WTC11 (cell line): ENCODE measurements at regions not wholly inside any gene's neighbourhood (a gene's known extent, or its start where the extent isn't known, plus 50 kb on each side); places are given as distances from the start of the nearest gene placed in this dataset.

Source experiments
- ATAC-seq: fragments of 200-7000 bp; cut with Tn5 transposase; 2 replicates; pipeline ENCODE4 v1.10.0; 2021; ENCODE audit warnings: mild to moderate bottlenecking, moderate library complexity
- CTCF ChIA-PET: fragments of 300-600 bp; sonication (Branson Sonifier 250); formaldehyde crosslinking; loops from one replicate; lab custom pipeline; 2021; ENCODE audit warnings: antibody characterized with exemption; lab: Charles Lee
- POLR2A ChIA-PET: fragments of 350-600 bp; sonication (Branson Sonifier 250); formaldehyde crosslinking; loops from one replicate; lab custom pipeline; 2021; ENCODE audit warnings: antibody characterized with exemption; lab: Charles Lee
- DNase-seq: peaks from one replicate; pipeline ENCODE4 v3.0.0; 2021; ENCODE audit warnings: low spot score
- H3K27ac Mint-ChIP-seq: 2 replicates; pipeline ENCODE4 v1.8.0; 2021; ENCODE audit warnings: mixed read lengths
- H3K27me3 Mint-ChIP-seq: 2 replicates; pipeline ENCODE4 v1.8.0; 2021; ENCODE audit warnings: low read depth, mild to moderate bottlenecking, moderate library complexity, mixed read lengths
- H3K36me3 Mint-ChIP-seq: 2 replicates; pipeline ENCODE4 v1.8.0; 2021; ENCODE audit warnings: mixed read lengths
- H3K4me1 Mint-ChIP-seq: 2 replicates; pipeline ENCODE4 v1.8.0; 2022; ENCODE audit warnings: mixed read lengths
- H3K4me3 Mint-ChIP-seq: 2 replicates; pipeline ENCODE4 v1.8.0; 2021; ENCODE audit warnings: mild to moderate bottlenecking, moderate library complexity, mixed read lengths
- H3K9me3 Mint-ChIP-seq: 2 replicates; pipeline ENCODE4 v1.8.0; 2021; ENCODE audit warnings: mixed read lengths
- ATF3 ChIP-seq: sonication (generic); formaldehyde crosslinking; conservative IDR thresholded peaks from 2 replicates; pipeline ENCODE4 v1.8.1; 2022; ENCODE audit warnings: mild to moderate bottlenecking, missing genetic modification reagents
- ATF6 ChIP-seq: sonication (generic); formaldehyde crosslinking; IDR thresholded peaks from 2 replicates; pipeline ENCODE4 v1.8.1; 2023; ENCODE audit warnings: mild to moderate bottlenecking, missing genetic modification reagents
- MAX ChIP-seq: sonication (generic); formaldehyde crosslinking; IDR thresholded peaks from 2 replicates; pipeline ENCODE4 v1.8.0; 2022; ENCODE audit warnings: mild to moderate bottlenecking, missing genetic modification reagents
- NR1H2 ChIP-seq: sonication (generic); formaldehyde crosslinking; IDR thresholded peaks from 2 replicates; pipeline ENCODE4 v1.9.0; 2021; ENCODE audit warnings: mild to moderate bottlenecking, moderate library complexity, missing genetic modification reagents
- PRRX2 ChIP-seq: fragments of 250-450 bp; sonication (Bioruptor Pico); IDR thresholded peaks from 2 replicates; pipeline ENCODE4 v1.8.0; 2021; ENCODE audit warnings: mild to moderate bottlenecking
- ZBTB43 ChIP-seq: sonication (generic); formaldehyde crosslinking; IDR thresholded peaks from 2 replicates; pipeline ENCODE4 v1.8.1; 2023; ENCODE audit warnings: mild to moderate bottlenecking, missing genetic modification reagents
- ZNF232 ChIP-seq: sonication (generic); formaldehyde crosslinking; IDR thresholded peaks from 2 replicates; pipeline ENCODE4 v1.8.0; 2022; ENCODE audit warnings: mild to moderate bottlenecking, missing genetic modification reagents
- ZNF317 ChIP-seq: sonication (generic); formaldehyde crosslinking; IDR thresholded peaks from 2 replicates; pipeline ENCODE4 v1.8.1; 2023; ENCODE audit warnings: low read depth, mild to moderate bottlenecking, moderate library complexity, missing genetic modification reagents, borderline replicate concordance
- ZNF416 ChIP-seq: fragments of 250-450 bp; sonication (Bioruptor Pico); IDR thresholded peaks from 2 replicates; pipeline ENCODE4 v1.9.0; 2021; ENCODE audit warnings: mild to moderate bottlenecking, inconsistent platforms
- ZNF425 ChIP-seq: fragments of 250-450 bp; sonication (Bioruptor Pico); conservative IDR thresholded peaks from 2 replicates; pipeline ENCODE4 v1.9.0; 2021; ENCODE audit warnings: mild to moderate bottlenecking
- ZNF532 ChIP-seq: fragments of 250-450 bp; sonication (Bioruptor Pico); IDR thresholded peaks from 2 replicates; pipeline ENCODE4 v1.9.0; 2021; ENCODE audit warnings: mild to moderate bottlenecking, borderline replicate concordance
- TF ChIP-seq, protein P1 (sequence below): sonication (generic); formaldehyde crosslinking; IDR thresholded peaks from 2 replicates; pipeline ENCODE4 v1.8.1; 2022; ENCODE audit warnings: low read depth, missing genetic modification reagents, borderline replicate concordance
- TF ChIP-seq, protein P2 (sequence below): sonication (generic); formaldehyde crosslinking; IDR thresholded peaks from 2 replicates; pipeline ENCODE4 v1.8.1; 2023; ENCODE audit warnings: mild to moderate bottlenecking, missing genetic modification reagents, borderline replicate concordance

DNA sequence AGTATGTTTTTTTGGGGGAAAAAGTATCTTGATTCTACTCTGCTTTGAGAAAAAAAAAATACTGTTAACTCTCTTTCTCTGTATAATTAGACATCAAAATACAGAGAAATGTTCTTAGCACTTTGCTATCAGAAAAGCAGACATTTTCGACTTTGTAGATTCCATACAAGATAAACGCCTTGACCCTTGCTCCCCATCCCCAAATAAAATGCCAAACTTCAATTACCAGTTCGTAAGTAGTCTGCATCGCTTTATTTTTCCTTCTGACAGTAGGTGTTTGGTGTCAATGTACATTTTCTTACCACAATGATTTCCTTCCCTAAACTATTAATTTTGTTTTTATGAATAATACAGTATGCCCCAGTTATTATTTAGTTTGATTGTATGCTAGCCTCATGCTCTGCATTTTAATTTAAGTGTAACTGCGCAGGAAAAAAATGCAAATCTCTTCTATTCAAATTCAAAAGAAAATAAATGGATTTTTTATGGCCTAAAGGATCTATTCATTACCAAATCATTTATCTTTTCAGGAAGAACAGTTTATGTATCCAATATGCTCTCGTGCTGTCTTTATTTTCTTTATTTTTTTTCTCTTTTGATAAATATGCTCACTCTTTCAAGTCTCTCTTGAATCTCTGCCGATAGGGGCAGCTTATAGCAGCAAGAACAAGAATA, 84.8 kb upstream of the ZNF217 start (continued):
- TF ChIP-seq ZNF317 (CRISPR knock-in tag) (no peak), ZNF232 (no peak), NR1H2 (CRISPR knock-in tag) (no peak), ZBTB43 (CRISPR knock-in tag) (no peak), ZNF532 (CRISPR knock-in tag) (no peak), ATF3 (CRISPR knock-in tag) (no peak), MAX (CRISPR knock-in tag) (no peak), ATF6 (CRISPR knock-in tag) (no peak)
- TF ChIP-seq, protein P1, sequence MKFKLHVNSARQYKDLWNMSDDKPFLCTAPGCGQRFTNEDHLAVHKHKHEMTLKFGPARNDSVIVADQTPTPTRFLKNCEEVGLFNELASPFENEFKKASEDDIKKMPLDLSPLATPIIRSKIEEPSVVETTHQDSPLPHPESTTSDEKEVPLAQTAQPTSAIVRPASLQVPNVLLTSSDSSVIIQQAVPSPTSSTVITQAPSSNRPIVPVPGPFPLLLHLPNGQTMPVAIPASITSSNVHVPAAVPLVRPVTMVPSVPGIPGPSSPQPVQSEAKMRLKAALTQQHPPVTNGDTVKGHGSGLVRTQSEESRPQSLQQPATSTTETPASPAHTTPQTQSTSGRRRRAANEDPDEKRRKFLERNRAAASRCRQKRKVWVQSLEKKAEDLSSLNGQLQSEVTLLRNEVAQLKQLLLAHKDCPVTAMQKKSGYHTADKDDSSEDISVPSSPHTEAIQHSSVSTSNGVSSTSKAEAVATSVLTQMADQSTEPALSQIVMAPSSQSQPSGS (CRISPR knock-in tag), result no peak

DNA sequence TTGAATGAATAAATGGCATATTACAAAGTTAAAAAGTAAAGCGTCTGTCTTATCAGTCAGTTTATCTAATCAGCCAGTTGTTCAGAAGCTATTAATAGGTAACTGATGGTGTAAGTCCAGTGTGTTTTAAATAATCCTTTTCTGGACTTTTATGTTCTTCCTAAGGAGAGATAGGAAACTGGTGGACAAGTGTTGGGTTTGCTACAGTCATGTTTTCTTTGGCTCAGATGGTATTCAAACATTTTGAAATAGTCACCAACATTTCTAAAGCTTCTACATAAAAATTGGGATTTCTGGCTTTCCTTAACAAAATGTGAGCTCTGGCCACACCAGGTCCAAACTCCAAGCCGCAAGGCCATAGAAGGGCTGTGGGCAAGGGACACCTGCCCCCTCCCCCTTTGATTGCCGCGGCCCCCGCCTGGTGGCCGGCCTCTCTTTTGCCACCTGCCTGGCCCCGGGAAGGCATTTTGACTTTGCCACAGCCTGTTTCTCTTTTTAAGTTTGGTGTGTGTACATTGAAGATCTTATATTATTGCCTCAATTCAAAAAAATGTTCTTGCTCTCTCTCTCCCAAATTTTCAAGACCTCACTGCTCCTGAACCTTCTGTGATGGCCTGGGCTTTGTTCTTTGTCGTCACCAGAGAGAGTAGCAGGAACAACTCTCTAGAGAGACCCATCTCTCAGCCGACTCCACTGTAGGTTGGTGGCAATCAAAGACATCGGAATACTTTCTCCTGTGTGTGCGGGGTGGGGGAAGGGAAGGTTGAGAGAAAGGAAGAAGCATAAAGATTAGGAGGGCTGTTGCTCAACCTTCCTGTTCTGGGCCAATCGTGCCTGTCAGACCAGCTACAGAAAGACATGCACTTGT, 84.0 kb upstream of the ZNF217 start:
- Mint-ChIP-seq H3K27ac (peak overlapping the region; percentile 94), H3K4me3 (peak overlapping the region; percentile 24), H3K9me3 (no peaks in the 10 kb centered on the region), H3K4me1 (peaks cover 33% of the 10 kb centered on the region), H3K36me3 (no peaks in the 10 kb centered on the region), H3K27me3 (no peaks in the 10 kb centered on the region)
- peak; percentile 84 for ATAC-seq
- ChIA-PET CTCF (interaction anchor here (0.5 to 0.7 kb wide), 2 partner anchors 33 to 88 kb away, joined by 3 read pairs; no protein-coding TSS in a partner anchor), POLR2A (interaction anchor here (0.7 to 0.8 kb wide), 2 partner anchors 14 to 100 kb away, joined by 3 to 5 read pairs; no protein-coding TSS in a partner anchor)
- peak; percentile 35 for DNase-seq
- TF ChIP-seq, protein P2, sequence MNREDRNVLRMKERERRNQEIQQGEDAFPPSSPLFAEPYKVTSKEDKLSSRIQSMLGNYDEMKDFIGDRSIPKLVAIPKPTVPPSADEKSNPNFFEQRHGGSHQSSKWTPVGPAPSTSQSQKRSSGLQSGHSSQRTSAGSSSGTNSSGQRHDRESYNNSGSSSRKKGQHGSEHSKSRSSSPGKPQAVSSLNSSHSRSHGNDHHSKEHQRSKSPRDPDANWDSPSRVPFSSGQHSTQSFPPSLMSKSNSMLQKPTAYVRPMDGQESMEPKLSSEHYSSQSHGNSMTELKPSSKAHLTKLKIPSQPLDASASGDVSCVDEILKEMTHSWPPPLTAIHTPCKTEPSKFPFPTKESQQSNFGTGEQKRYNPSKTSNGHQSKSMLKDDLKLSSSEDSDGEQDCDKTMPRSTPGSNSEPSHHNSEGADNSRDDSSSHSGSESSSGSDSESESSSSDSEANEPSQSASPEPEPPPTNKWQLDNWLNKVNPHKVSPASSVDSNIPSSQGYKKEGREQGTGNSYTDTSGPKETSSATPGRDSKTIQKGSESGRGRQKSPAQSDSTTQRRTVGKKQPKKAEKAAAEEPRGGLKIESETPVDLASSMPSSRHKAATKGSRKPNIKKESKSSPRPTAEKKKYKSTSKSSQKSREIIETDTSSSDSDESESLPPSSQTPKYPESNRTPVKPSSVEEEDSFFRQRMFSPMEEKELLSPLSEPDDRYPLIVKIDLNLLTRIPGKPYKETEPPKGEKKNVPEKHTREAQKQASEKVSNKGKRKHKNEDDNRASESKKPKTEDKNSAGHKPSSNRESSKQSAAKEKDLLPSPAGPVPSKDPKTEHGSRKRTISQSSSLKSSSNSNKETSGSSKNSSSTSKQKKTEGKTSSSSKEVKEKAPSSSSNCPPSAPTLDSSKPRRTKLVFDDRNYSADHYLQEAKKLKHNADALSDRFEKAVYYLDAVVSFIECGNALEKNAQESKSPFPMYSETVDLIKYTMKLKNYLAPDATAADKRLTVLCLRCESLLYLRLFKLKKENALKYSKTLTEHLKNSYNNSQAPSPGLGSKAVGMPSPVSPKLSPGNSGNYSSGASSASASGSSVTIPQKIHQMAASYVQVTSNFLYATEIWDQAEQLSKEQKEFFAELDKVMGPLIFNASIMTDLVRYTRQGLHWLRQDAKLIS, result no peak
- TF ChIP-seq ZNF416 (CRISPR knock-in tag) (no peak), ZNF425 (CRISPR knock-in tag) (no peak), PRRX2 (CRISPR knock-in tag) (no peak)
